NCI-H2227 (cell line): ENCODE measurements at regions not wholly inside any gene's neighbourhood (a gene's known extent, or its start where the extent isn't known, plus 50 kb on each side); places are given as distances from the start of the nearest gene placed in this dataset.
A peak's percentile ranks its signal among the peaks of the same experiment; 100 is the strongest.

Experiments used
- DNase-seq: peaks from one replicate; lab custom pipeline; 2025; ENCODE audit not compliant: unreplicated experiment; lab: John Stamatoyannopoulos, UW

GRCh38 chr1:191572479-191572878 lies 585.8 kb upstream of the RGS18 start:
- no peak for DNase-seq

DNA sequence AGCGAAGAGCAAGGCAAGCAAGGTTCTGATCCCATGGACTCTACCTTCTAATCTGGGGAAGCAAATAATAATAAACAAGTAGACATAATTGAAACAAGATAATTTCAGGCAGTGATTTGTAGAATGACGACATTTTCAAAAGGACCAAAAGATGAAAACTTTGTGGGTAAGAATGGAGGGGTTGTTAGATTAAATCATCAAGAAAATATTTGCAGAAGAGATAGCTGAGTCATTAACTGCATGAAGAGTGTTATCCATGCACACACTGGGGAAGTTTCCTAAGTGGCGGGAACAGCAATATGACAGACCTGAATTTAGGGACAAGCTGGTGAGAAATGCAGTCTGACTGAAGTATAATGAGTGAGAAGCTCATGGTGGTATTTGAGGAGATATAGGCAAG lies 583.1 kb upstream of the RGS18 start:
- no peak for DNase-seq

DNA sequence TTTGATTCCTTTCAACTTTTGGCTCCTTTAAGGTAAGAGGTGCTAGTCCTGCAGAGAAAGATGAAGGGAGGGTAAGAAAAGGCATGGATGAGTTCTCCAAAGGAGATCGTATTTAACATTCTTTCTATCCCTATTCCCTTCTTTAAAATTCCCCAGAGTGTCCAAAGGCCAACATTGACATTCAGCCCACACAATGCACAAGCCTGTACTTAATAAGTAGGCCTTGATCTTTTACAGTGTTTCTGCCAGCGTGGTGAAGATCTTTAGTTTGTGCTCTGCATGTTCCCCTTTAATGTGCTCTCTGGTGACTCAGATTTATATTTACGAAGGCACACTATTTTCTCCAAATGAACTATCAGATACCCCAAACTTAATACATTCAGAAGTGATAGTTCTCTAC lies 582.5 kb upstream of the RGS18 start:
- DNase-seq, result peak; percentile 17

- no peak for DNase-seq
Measured at GRCh38 chr1:191577213-191577612, 581.0 kb upstream of the RGS18 start.

DNA sequence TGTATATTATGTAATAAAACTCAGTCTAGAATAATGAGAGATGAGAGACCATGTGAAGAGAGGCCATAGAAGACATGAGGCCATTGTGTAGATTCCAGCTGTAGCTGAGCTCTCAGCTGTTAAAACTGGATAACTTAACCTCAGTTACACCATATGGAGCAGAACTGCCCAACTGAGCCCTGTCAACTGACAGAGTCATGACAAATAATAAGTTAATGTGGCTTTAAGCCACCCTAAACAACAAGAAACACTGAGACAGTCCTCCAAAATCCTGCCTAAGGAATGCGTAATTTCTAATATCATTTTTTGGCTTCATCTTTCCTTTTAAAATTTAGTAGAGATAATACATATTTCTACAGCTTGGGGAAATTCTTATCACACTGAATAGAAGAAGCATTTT lies 580.0 kb upstream of the RGS18 start:
- no peak for DNase-seq

DNA sequence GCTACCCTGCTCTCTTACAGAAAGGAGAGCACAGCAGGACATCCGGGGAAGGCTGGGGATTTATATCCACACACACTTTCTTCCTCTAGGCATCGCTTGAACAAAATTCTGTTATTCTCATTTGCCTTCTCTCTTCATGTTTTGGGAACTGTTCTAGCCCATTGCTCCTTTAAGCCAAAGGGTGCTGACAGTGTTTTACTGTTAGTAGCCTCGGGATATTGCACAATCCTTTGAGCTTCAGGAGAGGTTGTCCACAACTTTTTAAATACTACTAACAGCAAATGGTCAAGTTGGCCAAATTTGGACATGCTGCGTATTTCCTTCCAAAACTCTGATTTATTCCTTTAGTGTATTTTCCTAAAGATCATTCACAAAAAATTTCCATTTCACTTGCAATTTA lies 579.2 kb upstream of the RGS18 start:
- DNase-seq, result no peak

DNA sequence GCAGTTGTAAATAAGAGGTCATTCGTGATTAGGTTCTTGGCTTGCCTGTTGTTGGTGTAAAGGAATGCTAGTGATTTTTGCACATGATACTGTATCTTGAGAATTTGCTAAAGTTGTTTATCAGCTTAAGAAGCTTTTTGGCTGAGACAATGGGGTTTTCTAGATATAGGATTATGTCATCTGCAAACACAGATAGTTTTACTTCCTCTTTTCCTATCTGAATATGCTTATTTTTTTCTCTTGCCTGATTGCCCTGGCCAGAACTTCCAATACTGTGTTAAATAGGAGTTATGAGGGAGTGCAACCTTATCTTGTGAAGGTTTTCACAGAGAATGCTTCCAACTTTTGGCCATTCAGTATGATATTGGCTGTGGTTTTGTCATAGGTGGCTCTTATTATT lies 576.1 kb upstream of the RGS18 start:
- DNase-seq, result no peak

DNA sequence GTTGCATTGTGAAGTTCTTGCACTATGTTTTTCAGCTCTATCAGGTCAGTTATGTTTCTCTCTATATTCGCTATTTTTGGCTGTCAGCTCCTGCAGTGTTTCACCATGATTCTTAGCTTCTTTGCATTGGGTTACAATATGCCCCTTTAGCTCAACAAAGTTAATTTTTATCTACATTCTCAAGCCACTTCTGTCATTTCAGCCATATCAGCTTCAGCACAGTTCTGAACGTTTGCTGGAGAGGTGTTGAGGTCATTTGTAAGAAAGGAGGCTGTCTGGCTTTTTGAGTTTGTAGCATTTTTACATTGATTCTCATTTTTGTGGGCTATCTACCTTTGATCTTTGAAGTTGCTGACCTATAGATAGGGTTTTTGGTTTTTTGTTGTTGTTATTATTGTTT lies 573.2 kb upstream of the RGS18 start:
- no peak for DNase-seq

DNA sequence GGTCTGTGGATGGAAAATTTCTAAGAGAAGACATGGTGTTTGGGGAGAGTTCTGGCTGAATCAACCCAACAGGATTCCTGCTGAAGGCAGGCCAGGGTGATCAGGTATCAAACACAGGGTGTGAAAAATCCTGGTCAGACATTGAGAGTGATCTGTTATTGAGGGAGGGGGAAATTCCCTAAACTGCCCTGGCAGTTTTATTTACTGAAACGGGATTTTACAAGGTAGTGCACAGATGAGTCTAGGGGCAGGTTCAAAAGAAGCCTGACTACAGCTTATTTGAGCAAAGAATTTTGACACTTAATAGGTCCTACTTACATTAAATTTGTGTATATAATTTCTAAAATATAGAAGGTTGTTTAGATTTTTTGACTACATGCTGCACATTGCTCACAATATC lies 569.4 kb upstream of the RGS18 start:
- DNase-seq, result no peak

GRCh38 chr1:191589536-191589935 lies 568.7 kb upstream of the RGS18 start:
- no peak for DNase-seq

DNA sequence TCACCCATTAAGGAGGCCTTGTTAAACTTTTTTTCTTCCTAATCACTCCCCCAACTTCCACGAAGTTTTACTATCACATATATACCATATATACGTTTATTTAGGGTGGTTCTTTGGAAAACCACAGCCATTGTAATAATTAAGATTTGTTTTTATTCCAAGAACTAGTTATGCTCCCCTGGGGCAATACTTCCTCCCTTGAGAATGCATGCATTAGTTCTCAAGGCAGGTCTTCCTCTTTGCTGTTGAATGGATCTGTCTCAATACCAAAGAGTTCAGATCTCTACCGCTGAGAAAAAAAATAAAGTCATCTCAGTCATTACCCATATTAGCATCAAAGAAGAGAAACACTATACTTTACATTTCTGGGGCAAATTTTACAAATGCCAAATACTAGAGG lies 567.7 kb upstream of the RGS18 start:
- no peak for DNase-seq

GRCh38 chr1:191592039-191592438 lies 566.2 kb upstream of the RGS18 start:
- DNase-seq, result no peak

- DNase-seq, result no peak
Measured at GRCh38 chr1:191592907-191593306, 565.4 kb upstream of the RGS18 start.

- DNase-seq, result no peak
Measured at GRCh38 chr1:191595170-191595569, 563.1 kb upstream of the RGS18 start.

DNA sequence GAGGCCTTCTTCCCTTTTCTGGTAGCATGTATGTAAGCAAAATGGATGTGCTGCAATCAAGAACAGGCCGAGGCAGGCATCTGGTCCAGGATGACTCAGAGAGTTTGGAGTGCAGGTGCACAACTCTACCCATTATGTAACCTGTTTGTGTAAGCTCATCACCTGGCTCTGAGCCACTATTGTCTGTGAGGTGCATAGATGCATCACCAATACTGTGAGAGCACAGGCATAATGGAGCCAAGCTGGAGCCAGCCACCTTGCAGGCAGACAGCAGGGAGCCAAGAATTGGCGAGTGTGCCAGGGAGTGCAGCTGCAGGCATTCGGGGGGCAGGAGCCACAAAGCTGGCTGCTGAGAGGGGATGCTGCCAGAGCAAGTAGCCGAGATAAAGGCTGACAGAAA lies 549.9 kb upstream of the RGS18 start:
- DNase-seq, result no peak

DNA sequence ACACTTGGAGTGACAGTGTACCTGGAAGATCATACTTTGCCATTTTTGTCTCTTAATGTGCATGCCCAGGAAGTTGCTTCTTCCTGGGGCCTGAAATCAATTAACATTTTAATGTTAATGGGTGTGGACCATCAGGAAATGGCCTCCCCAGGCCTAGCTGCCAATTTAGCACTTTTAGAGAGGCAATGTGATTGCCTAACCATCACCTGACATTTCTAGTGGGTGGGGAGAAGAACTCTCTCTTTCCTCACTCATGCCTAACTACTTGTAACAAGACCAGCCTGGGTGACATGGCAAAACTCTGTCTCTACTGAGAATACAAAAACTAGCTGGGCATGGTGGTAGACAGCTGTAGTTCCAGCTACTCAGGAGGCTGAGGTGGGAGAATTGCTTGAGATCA lies 549.0 kb upstream of the RGS18 start:
- no peak for DNase-seq

DNA sequence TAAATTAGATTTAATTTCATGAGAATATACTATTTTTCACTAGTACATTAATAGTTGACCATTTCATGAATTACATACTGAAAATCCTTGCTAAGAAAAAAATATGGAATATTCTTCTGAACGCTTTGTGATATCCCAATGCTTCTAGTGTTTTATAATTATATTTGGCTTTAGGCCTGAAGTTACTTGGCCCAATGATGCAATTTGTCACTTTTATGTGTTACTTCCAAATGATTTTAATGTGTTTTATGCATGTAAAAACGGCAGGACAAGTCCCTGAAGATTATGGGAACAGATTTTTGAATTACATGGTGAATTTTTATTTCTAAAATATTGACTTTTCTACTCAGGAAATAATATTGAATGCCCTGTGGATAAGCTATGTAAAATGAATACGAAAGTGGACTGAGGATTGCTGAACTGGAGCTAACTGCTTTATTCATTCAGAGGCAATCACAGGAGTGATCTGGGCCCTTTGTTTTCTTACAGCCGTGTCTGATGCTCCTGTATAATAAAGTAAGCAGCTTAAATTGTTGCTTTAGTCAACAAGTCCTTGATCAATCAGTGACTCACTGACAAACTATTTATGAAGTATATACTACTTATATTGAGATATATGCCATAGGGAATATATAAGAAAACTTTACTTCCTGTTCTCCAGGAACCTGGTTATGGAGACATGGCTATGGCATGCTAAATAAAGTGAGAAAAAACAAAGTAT lies 543.0 kb upstream of the RGS18 start:
- no peak for DNase-seq

DNA sequence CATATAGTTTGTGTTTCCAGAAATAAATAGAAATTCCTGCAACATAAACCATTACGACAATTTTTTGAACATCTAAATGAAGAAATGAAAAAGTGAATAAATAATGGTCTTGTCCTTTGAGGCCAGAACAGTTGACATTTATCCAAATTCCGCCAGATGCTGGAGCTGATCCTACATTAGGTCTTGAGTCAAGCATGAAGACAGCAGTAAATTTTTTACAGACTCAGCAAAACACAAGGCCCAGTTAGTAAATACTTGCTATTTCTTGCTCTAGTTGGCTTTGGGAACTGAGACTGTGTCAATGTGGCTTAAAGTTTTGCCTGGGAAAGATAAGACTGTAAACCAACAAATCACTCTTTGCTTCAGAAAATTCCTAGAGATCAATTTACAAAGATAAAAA lies 540.1 kb upstream of the RGS18 start:
- no peak for DNase-seq

GRCh38 chr1:191620883-191621282 lies 537.4 kb upstream of the RGS18 start:
- DNase-seq, result peak; percentile 84

- DNase-seq, result no peak
Measured at GRCh38 chr1:191624044-191624443, 534.2 kb upstream of the RGS18 start.

DNA sequence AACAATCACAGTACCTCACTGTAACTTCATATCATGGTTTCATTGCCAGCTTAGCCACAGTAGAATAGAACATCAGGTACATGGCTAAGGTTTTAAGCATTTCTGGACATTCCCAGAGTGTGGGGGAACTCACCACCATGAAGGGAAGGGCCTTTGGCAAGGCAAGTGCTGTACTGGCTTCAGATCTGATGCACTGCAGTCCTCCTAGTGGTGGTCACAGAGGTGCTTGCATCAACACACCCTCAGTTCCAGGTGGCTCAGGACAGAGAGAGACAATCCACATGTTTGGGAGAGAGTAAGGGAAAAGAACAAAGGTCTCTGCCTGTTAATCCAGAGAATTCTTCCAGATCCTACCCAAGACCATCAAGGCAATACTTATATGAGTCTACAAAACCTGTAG lies 528.4 kb upstream of the RGS18 start:
- no peak for DNase-seq

DNA sequence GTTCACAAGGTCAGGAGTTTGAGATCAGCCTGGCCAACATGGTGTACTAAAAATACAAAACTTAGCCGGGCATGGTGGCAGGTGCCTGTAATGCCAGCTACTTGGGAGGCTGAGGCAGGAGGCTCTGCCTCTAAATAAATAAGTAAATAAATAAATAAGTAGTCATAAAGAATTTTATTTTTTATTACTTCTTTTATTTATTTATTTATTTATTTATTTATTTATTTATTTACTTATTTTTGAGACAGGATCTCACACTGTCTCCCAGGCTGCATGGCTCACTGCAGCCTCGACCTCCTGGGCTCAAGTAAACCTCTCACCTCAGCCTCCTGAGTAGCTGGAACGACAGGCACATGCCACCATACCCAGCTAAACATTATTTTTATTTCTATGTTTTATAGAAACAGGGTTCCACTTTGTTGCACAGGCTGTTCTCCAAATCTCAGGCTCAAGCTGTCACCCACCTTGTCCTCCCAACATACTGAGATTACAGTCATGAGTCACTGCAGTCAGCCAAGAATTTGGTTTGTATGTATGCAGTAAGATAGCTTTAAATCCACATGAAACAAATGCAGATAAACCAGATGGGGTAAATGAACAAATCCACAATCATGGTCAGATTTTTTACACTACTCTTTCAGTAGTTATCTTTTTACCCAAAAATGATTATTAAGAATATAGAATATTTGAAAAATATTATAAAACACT lies 523.3 kb upstream of the RGS18 start:
- no peak for DNase-seq

DNA sequence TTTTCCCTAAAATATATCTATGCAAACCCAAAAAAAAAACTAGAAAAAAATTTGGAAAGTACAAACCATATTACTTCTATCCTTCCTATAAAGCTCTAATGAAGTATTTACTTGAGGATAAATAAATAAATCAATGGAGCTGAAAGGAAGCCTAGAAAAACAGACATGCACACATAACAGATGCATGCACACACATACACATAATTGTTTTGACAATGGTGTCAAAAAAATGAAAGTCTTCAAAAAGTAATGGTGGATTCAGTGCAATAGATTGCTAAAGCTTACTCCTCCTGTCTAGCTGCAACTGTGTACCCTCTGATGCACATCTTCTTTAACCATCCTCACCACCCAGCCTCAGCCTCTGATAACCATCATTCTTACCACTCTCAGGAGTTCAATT lies 521.9 kb upstream of the RGS18 start:
- DNase-seq, result no peak
